Spleen (tissue), 11 donors: ENCODE measurements at regions not wholly inside any gene's neighbourhood (a gene's known extent, or its start where the extent isn't known, plus 50 kb on each side); places are given as distances from the start of the nearest gene placed in this dataset.
"Not testable (repeated sequence)": the region's sequence is repeated elsewhere in the genome, so short reads cannot be mapped to it uniquely, and the experiment has no call there.

Experiments
- DNase-seq: peaks from one replicate; pipeline ENCODE4 v3.0.0-alpha.2; 2020
- H3K27ac ChIP-seq, 8 donors: fragments of 200-600 bp; sonication (generic) in 7 of 8; 1 replicate in 4 of 8; 2 replicates in 4 of 8; pipeline versions ENCODE4 v1.5.0 to v1.8.0; 2016 to 2021; ENCODE audit warnings: inconsistent platforms in 4 of 8, mild to moderate bottlenecking in 4 of 8, moderate library complexity in 1 of 8
- H3K27me3 ChIP-seq, 7 donors: fragments of 200-600 bp; sonication (generic) in 6 of 7; replicated peaks in 1 of 7; 1 replicate in 4 of 7; 2 replicates in 3 of 7; pipeline versions ENCODE4 v1.5.0 to v1.8.0; 2016 to 2021; ENCODE audit warnings: inconsistent platforms in 3 of 7, mild to moderate bottlenecking in 1 of 7
- H3K36me3 ChIP-seq, 6 donors: fragments of 200-600 bp; sonication (generic) in 5 of 6; 1 replicate in 4 of 6; 2 replicates in 2 of 6; pipeline versions ENCODE4 v1.5.0 to v1.8.0; 2016 to 2021; ENCODE audit warnings: inconsistent platforms in 2 of 6
- H3K4me1 ChIP-seq, 6 donors: fragments of 200-600 bp; sonication (generic) in 5 of 6; 1 replicate in 3 of 6; 2 replicates in 3 of 6; pipeline versions ENCODE4 v1.5.0 to v1.8.0; 2016 to 2021; ENCODE audit warnings: inconsistent platforms in 3 of 6
- H3K4me3 ChIP-seq, 8 donors: fragments of 200-600 bp; sonication (generic) in 7 of 8; 1 replicate in 4 of 8; 2 replicates in 4 of 8; pipeline versions ENCODE4 v1.5.0 to v1.8.0; 2016 to 2021; ENCODE audit warnings: inconsistent platforms in 4 of 8, mild to moderate bottlenecking in 4 of 8, moderate library complexity in 2 of 8
- H3K9me3 ChIP-seq, 8 donors: fragments of 200-600 bp; sonication (generic) in 7 of 8; 1 replicate in 4 of 8; 2 replicates in 4 of 8; pipeline versions ENCODE4 v1.5.0 to v1.8.0; 2016 to 2021; ENCODE audit warnings: inconsistent platforms in 4 of 8
- CTCF ChIP-seq, 11 experiments: fragments of 200-600 bp in 7 of 11; fragments of 450-650 bp in 4 of 11; sonication (generic) in 4 of 11; IDR thresholded peaks in 8 of 11; conservative IDR thresholded peaks in 3 of 11; 1 replicate in 7 of 11; 2 replicates in 4 of 11; pipeline versions ENCODE4 v1.4.0 to v1.8.0; 2016 to 2021; ENCODE audit warnings: antibody characterized with exemption in 11 of 11, inconsistent platforms in 4 of 11, mild to moderate bottlenecking in 1 of 11
- POLR2A ChIP-seq, 3 donors: fragments of 450-650 bp; IDR thresholded peaks; one replicate each; pipeline ENCODE4 v1.5.1; 2017; ENCODE audit warnings: antibody characterized with exemption in 3 of 3, mild to moderate bottlenecking in 1 of 3
- POLR2AphosphoS5 ChIP-seq, 3 donors: sonication (generic); formaldehyde crosslinking; IDR thresholded peaks; one replicate each; pipeline ENCODE4 v1.5.1; 2017; ENCODE audit warnings: antibody characterized with exemption in 3 of 3
- WGBS, 5 donors: extraction: QIAGEN DNeasy Blood & Tissue Kit in 3 of 5; methylation state at CpG; one replicate each; pipeline versions ENCODE4 v1.1.5 to v1.1.7; 2013 to 2018; 5-methylcytosine and 5-hydroxymethylcytosine counted together
- intact Hi-C: fragments of 100-400 bp; cut with DNase I; formaldehyde crosslinking; loops from one replicate; pipeline ENCODE4 v1.15.0; 2023; ENCODE audit warnings: low total_unique reads
- donor health status: healthy with polysubstance abuse.
- donor health status: DM: no; HTN: no; CAD: no; lungs with moderate emphysema.
- donor health status: DM: no; HTN: no; CAD: no.
- donor health status: Bipolar disorder and iron deficiency.
- donor health status: healthy.
- donor health status: DM: no; HTN: no; CAD: no.
- donor health status: DM: yes; HTN: yes; CAD: no.

GRCh38 chr3:75262661-75263060 lies 401.5 kb upstream of the FRG2C start:
- 73 to 94% (median 90%) methylated on average over 1 of the region's 1 CpG for WGBS, 5 donors
- H3K27me3 ChIP-seq = no peaks in the 10 kb centered on the region

GRCh38 chr3:75265897-75266296 lies 398.2 kb upstream of the FRG2C start:
- Histone ChIP-seq H3K4me1 (no peaks in the 10 kb centered on the region), H3K27me3 (no peaks in the 10 kb centered on the region), H3K27ac (no peak overlapping the region), H3K36me3 (no peaks in the 10 kb centered on the region), H3K4me3 (no peak overlapping the region), H3K9me3 (no peaks in the 10 kb centered on the region)
- no peak for DNase-seq
- TF ChIP-seq CTCF (IDR thresholded peaks at IDR 0.05 in 8 of 11, conservative IDR thresholded peaks at IDR 0.05 in 3 of 11) = no peak
- TF ChIP-seq POLR2AphosphoS5 (IDR thresholded peaks at IDR 0.05) = no peak
- intact Hi-C loops = no loop called here
- WGBS, 5 donors = 67 to 98% (median 73%) methylated on average over 3 of the region's 3 CpGs

More at GRCh38 chr3:75262661-75263060, 401.5 kb upstream of the FRG2C start:
- intact Hi-C loops = no loop called here
- Histone ChIP-seq H3K4me1 (no peaks in the 10 kb centered on the region), H3K9me3 (no peaks in the 10 kb centered on the region), H3K27ac (no peak overlapping the region), H3K36me3 (no peaks in the 10 kb centered on the region), H3K4me3 (no peak overlapping the region)
- DNase-seq = no peak
- TF ChIP-seq CTCF (IDR thresholded peaks at IDR 0.05 in 8 of 11, conservative IDR thresholded peaks at IDR 0.05 in 3 of 11) (no peak), POLR2A (IDR thresholded peaks at IDR 0.05) (no peak), POLR2AphosphoS5 (IDR thresholded peaks at IDR 0.05) (no peak)

GRCh38 chr3:75268576-75268975 lies 395.6 kb upstream of the FRG2C start:
- H3K36me3 ChIP-seq, H3K4me1 ChIP-seq, H3K9me3 ChIP-seq, intact Hi-C loops, DNase-seq, H3K27ac ChIP-seq, H3K4me3 ChIP-seq, H3K27me3 ChIP-seq: not testable (repeated sequence)
- WGBS, 5 donors = 89 to 98% (median 96%) methylated on average over 2 of the region's 2 CpGs

- DNase-seq, H3K4me3 ChIP-seq, H3K4me1 ChIP-seq, H3K27me3 ChIP-seq, H3K9me3 ChIP-seq, intact Hi-C loops, H3K36me3 ChIP-seq, H3K27ac ChIP-seq: not testable (repeated sequence)
- WGBS, 5 donors = 77 to 87% (median 78%) methylated on average over 4 of the region's 4 CpGs
These were observed 391.9 kb upstream of the FRG2C start for GRCh38 chr3:75272237-75272636.

GRCh38 chr3:75272691-75273090 lies 391.4 kb upstream of the FRG2C start:
- Histone ChIP-seq H3K27me3 (no peaks in the 10 kb centered on the region), H3K27ac (no peak overlapping the region), H3K4me1 (no peaks in the 10 kb centered on the region), H3K36me3 (no peaks in the 10 kb centered on the region), H3K4me3 (no peak overlapping the region), H3K9me3 (no peaks in the 10 kb centered on the region)
- TF ChIP-seq CTCF (IDR thresholded peaks at IDR 0.05 in 8 of 11, conservative IDR thresholded peaks at IDR 0.05 in 3 of 11) = no peak
- TF ChIP-seq POLR2A (IDR thresholded peaks at IDR 0.05) = no peak
- no peak for TF ChIP-seq POLR2AphosphoS5 (IDR thresholded peaks at IDR 0.05)
- intact Hi-C loops = no loop called here
- no peak for DNase-seq
- WGBS, 5 donors = 54 to 87% (median 75%) methylated on average over 2 of the region's 2 CpGs

- DNase-seq, H3K27me3 ChIP-seq, H3K4me1 ChIP-seq, H3K9me3 ChIP-seq, H3K36me3 ChIP-seq, intact Hi-C loops, H3K27ac ChIP-seq, H3K4me3 ChIP-seq: not testable (repeated sequence)
- WGBS, 5 donors = 22 to 37% (median 28%) methylated on average over 3 of the region's 3 CpGs
These were observed 378.5 kb upstream of the FRG2C start for GRCh38 chr3:75285531-75286148.

- H3K27ac ChIP-seq, H3K9me3 ChIP-seq, intact Hi-C loops, H3K4me1 ChIP-seq, H3K4me3 ChIP-seq, H3K27me3 ChIP-seq, H3K36me3 ChIP-seq: not testable (repeated sequence)
- DNase-seq = peak; percentile 62
- WGBS, 5 donors = 91 to 98% (median 97%) methylated on average over 17 to 37 of the region's 40 CpGs
These were observed 375.1 kb upstream of the FRG2C start for GRCh38 chr3:75288972-75289574.
